H9 (cell line): ENCODE measurements at regions not wholly inside any gene's neighbourhood (a gene's known extent, or its start where the extent isn't known, plus 50 kb on each side); places are given as distances from the start of the nearest gene placed in this dataset.
A peak's percentile ranks its signal among the peaks of the same experiment; 100 is the strongest.

ENCODE experiments used
- DNase-seq: peaks from one replicate; pipeline ENCODE4 v3.0.0-alpha.2; 2017
- H2AFZ ChIP-seq: one replicate; pipeline ENCODE4 v1.6.1; 2013; ENCODE audit warnings: mild to moderate bottlenecking, low read length, control low read depth, moderate library complexity
- H2AK5ac ChIP-seq: 2 replicates; pipeline ENCODE4 v1.6.1; 2013; ENCODE audit warnings: low read length, control low read depth, mixed read lengths; ENCODE audit not compliant: insufficient read length
- H2BK120ac ChIP-seq: one replicate; pipeline ENCODE4 v1.6.1; 2013; ENCODE audit warnings: low read depth, mild to moderate bottlenecking, low read length, control low read depth, inconsistent platforms; ENCODE audit not compliant: poor library complexity, severe bottlenecking
- H2BK12ac ChIP-seq: 2 replicates; pipeline ENCODE4 v1.6.1; 2013; ENCODE audit warnings: low read length, control low read depth, mixed read lengths, low read depth; ENCODE audit not compliant: insufficient read length
- H2BK15ac ChIP-seq: 2 replicates; pipeline ENCODE4 v1.6.1; 2013; ENCODE audit warnings: low read depth, low read length, control low read depth
- H2BK20ac ChIP-seq: one replicate; pipeline ENCODE4 v1.6.1; 2013; ENCODE audit warnings: low read depth, mild to moderate bottlenecking, low read length, control low read depth, inconsistent platforms; ENCODE audit not compliant: poor library complexity, severe bottlenecking
- H2BK5ac ChIP-seq: 2 replicates; pipeline ENCODE4 v1.6.1; 2013; ENCODE audit warnings: low read length, control low read depth, mixed read lengths; ENCODE audit not compliant: insufficient read length
- H3K14ac ChIP-seq: 2 replicates; pipeline ENCODE4 v1.6.1; 2013; ENCODE audit warnings: low read length, control low read depth; ENCODE audit not compliant: insufficient read depth
- H3K18ac ChIP-seq: 2 replicates; pipeline ENCODE4 v1.6.1; 2013; ENCODE audit warnings: low read depth, mild to moderate bottlenecking, mixed read lengths, low read length, control low read depth; ENCODE audit not compliant: insufficient read length
- H3K23ac ChIP-seq: 2 replicates; pipeline ENCODE4 v1.6.1; 2013; ENCODE audit warnings: low read length, control low read depth, mixed read lengths, low read depth; ENCODE audit not compliant: insufficient read length
- H3K23me2 ChIP-seq: 2 replicates; pipeline ENCODE4 v1.6.1; 2013; ENCODE audit warnings: low read depth, mild to moderate bottlenecking, mixed read lengths, low read length, control low read depth; ENCODE audit not compliant: insufficient read length, poor library complexity, severe bottlenecking
- H3K27ac ChIP-seq: 2 replicates; pipeline ENCODE4 v1.5.1; 2013; ENCODE audit warnings: low read length, control low read depth, mixed read lengths, low read depth; ENCODE audit not compliant: insufficient read length
- H3K27me3 ChIP-seq: 2 replicates; pipeline ENCODE4 v1.6.1; 2013; ENCODE audit warnings: low read length, control low read depth, inconsistent platforms; ENCODE audit not compliant: insufficient read depth
- H3K4ac ChIP-seq: 2 replicates; pipeline ENCODE4 v1.6.1; 2013; ENCODE audit warnings: low read depth, mild to moderate bottlenecking, control low read depth, inconsistent platforms, low read length, moderate library complexity
- H3K4me1 ChIP-seq: 2 replicates; pipeline ENCODE4 v1.6.1; 2013; ENCODE audit warnings: low read length, control low read depth, inconsistent platforms; ENCODE audit not compliant: insufficient read depth
- H3K4me2 ChIP-seq: 2 replicates; pipeline ENCODE4 v1.6.1; 2013; ENCODE audit warnings: low read length, control low read depth, mixed read lengths; ENCODE audit not compliant: insufficient read length, insufficient read depth
- H3K56ac ChIP-seq: 2 replicates; pipeline ENCODE4 v1.6.1; 2013; ENCODE audit warnings: low read depth, mild to moderate bottlenecking, mixed read lengths, low read length, control low read depth; ENCODE audit not compliant: insufficient read length
- H3K79me1 ChIP-seq: 2 replicates; pipeline ENCODE4 v1.6.1; 2013; ENCODE audit warnings: low read depth, mild to moderate bottlenecking, moderate library complexity, low read length, control low read depth, inconsistent platforms; ENCODE audit not compliant: insufficient read depth, poor library complexity, severe bottlenecking
- H3K79me2 ChIP-seq: 2 replicates; pipeline ENCODE4 v1.6.1; 2013; ENCODE audit warnings: low read length, control low read depth, inconsistent platforms; ENCODE audit not compliant: insufficient read depth
- H3K9ac ChIP-seq: 2 replicates; pipeline ENCODE4 v1.6.1; 2013; ENCODE audit warnings: low read length, control low read depth, mixed read lengths; ENCODE audit not compliant: insufficient read length; ENCODE audit errors: extremely low read depth
- H3K9me3 ChIP-seq: one replicate; pipeline ENCODE4 v1.6.1; 2013; ENCODE audit warnings: low read depth, low read length, inconsistent platforms; ENCODE audit not compliant: control insufficient read depth
- H3T11ph ChIP-seq: one replicate; pipeline ENCODE4 v1.6.1; 2013; ENCODE audit warnings: mild to moderate bottlenecking, low read length, control low read depth, inconsistent platforms
- H4K20me1 ChIP-seq: one replicate; pipeline ENCODE4 v1.6.1; 2013; ENCODE audit not compliant: control insufficient read depth, insufficient read length, insufficient read depth
- H4K5ac ChIP-seq: 2 replicates; pipeline ENCODE4 v1.6.1; 2013; ENCODE audit warnings: low read depth, mild to moderate bottlenecking, mixed read lengths, low read length, control low read depth; ENCODE audit not compliant: insufficient read length
- H4K8ac ChIP-seq: replicated peaks from 2 replicates; pipeline ENCODE4 v1.6.1; 2013; ENCODE audit warnings: low read length, control low read depth, mixed read lengths, low read depth; ENCODE audit not compliant: insufficient read length
- H4K91ac ChIP-seq: 2 replicates; pipeline ENCODE4 v1.6.1; 2013; ENCODE audit warnings: low read depth, mild to moderate bottlenecking, moderate library complexity, mixed read lengths, low read length, control low read depth; ENCODE audit not compliant: insufficient read length
- H3K27ac Mint-ChIP-seq, 3 experiments: 2 replicates in 2 of 3; 3 replicates in 1 of 3; pipeline ENCODE4 v1.8.0; 2020 to 2021; ENCODE audit warnings: mixed read lengths in 3 of 3, mild to moderate bottlenecking in 1 of 3, moderate library complexity in 1 of 3
- H3K27me3 Mint-ChIP-seq: 2 replicates; pipeline ENCODE4 v1.8.0; 2021; ENCODE audit warnings: low read depth, mild to moderate bottlenecking, moderate library complexity, mixed read lengths
- H3K36me3 Mint-ChIP-seq, 3 experiments: 2 replicates in 2 of 3; 3 replicates in 1 of 3; pipeline ENCODE4 v1.8.0; 2020 to 2021; ENCODE audit warnings: low read depth in 3 of 3, mixed read lengths in 3 of 3; ENCODE audit not compliant: insufficient read depth in 1 of 3
- H3K4me1 Mint-ChIP-seq, 2 experiments: 2 replicates each; pipeline ENCODE4 v1.8.0; 2020; ENCODE audit warnings: mixed read lengths in 2 of 2
- H3K4me3 Mint-ChIP-seq, 2 experiments: 2 replicates in 1 of 2; 3 replicates in 1 of 2; pipeline ENCODE4 v1.8.0; 2020 to 2021; ENCODE audit warnings: mild to moderate bottlenecking in 2 of 2, mixed read lengths in 2 of 2, moderate library complexity in 1 of 2
- H3K9me3 Mint-ChIP-seq, 2 experiments: 2 replicates in 1 of 2; 3 replicates in 1 of 2; pipeline ENCODE4 v1.8.0; 2020; ENCODE audit warnings: mild to moderate bottlenecking in 2 of 2, mixed read lengths in 2 of 2, moderate library complexity in 1 of 2
- CTCF ChIP-seq: fragments of 200-600 bp; sonication (generic); conservative IDR thresholded peaks from 3 replicates; pipeline ENCODE4 v1.8.0; 2021; ENCODE audit warnings: antibody characterized with exemption, mild to moderate bottlenecking
- WGBS: extraction: QIAGEN DNeasy Blood & Tissue Kit; methylation state at CpG from one replicate; pipeline ENCODE4 v1.1.7; 2013; ENCODE audit warnings: missing lambda C conversion rate, low lambda C conversion rate, mixed read lengths; ENCODE audit not compliant: insufficient read length; ENCODE audit errors: extremely low coverage; 5-methylcytosine and 5-hydroxymethylcytosine counted together

- Histone ChIP-seq H2BK5ac (no peak overlapping the region), H3K56ac (no peak overlapping the region), H2AFZ (no peak overlapping the region), H2BK12ac (no peak overlapping the region), H3K4me1 (no peaks in the 10 kb centered on the region), H4K20me1 (no peaks in the 10 kb centered on the region), H3K27me3 (no peaks in the 10 kb centered on the region), H4K5ac (no peak overlapping the region), H3K23ac (no peak overlapping the region), H3K4ac (no peak overlapping the region), H2AK5ac (no peak overlapping the region), H3K14ac (no peak overlapping the region), H3K9me3 (no peaks in the 10 kb centered on the region), H3K9ac (no peak overlapping the region), H3K79me1 (no peaks in the 10 kb centered on the region), H3K27ac (no peak overlapping the region), H2BK15ac (no peak overlapping the region), H3K23me2 (no peaks in the 10 kb centered on the region), H4K8ac (no peak overlapping the region), H4K91ac (no peak overlapping the region), H3K4me2 (no peak overlapping the region), H3T11ph (no peak overlapping the region), H2BK20ac (no peak overlapping the region), H2BK120ac (no peak overlapping the region), H3K79me2 (no peaks in the 10 kb centered on the region), H3K18ac (no peak overlapping the region)
- no CpG with 5 or more reads among the region's 4 CpGs for WGBS
- Mint-ChIP-seq H3K27ac (no peak overlapping the region), H3K36me3 (peaks cover 2 to 24% (median 3%) of the 10 kb centered on the region in 3 experiments; a peak in 4 of 7 replicates), H3K4me1 (no peaks in the 10 kb centered on the region), H3K27me3 (no peaks in the 10 kb centered on the region), H3K9me3 (peaks cover 12 to 27% of the 10 kb centered on the region in 2 experiments), H3K4me3 (no peak overlapping the region)
- DNase-seq: peak; percentile 78
- peak; percentile 50; the same call in 2 of the 3 replicates for TF ChIP-seq CTCF
Measured at GRCh38 chr14:43647302-43647701, 859.8 kb downstream of the FSCB start.
